Head of caudate nucleus (tissue), 42 donors: ENCODE measurements at regions not wholly inside any gene's neighbourhood (a gene's known extent, or its start where the extent isn't known, plus 50 kb on each side); places are given as distances from the start of the nearest gene placed in this dataset.

Experiments used
- DNase-seq, 42 donors: peaks; one replicate each; pipeline versions ENCODE4 v3.0.0 to v3.0.0-alpha.2; 2020 to 2021; ENCODE audit warnings: mixed read lengths in 7 of 42
- intact Hi-C: fragments of 100-400 bp; cut with DNase I; formaldehyde crosslinking; loops from one replicate; pipeline ENCODE4 v1.15.0; 2022

GRCh38 chr13:86684402-86684801, 885.2 kb upstream of the SLITRK6 start:
- DNase-seq = no peak
- intact Hi-C loops = no loop called here

GRCh38 chr13:86689911-86690310, 890.7 kb upstream of the SLITRK6 start:
- no peak for DNase-seq
- intact Hi-C loops = no loop called here

- intact Hi-C loops = no loop called here
Measured at GRCh38 chr13:86692291-86692690, 893.1 kb upstream of the SLITRK6 start.

GRCh38 chr13:86710013-86710412, 910.8 kb upstream of the SLITRK6 start:
- no peak for DNase-seq
- intact Hi-C loops = no loop called here

More at GRCh38 chr13:86692291-86692690, 893.1 kb upstream of the SLITRK6 start:
- no peak for DNase-seq

GRCh38 chr13:86710896-86711295, 911.7 kb upstream of the SLITRK6 start:
- intact Hi-C loops = no loop called here
- DNase-seq = no peak

GRCh38 chr13:86714495-86714894, 915.3 kb upstream of the SLITRK6 start:
- intact Hi-C loops = no loop called here
- DNase-seq = no peak

GRCh38 chr13:86725105-86725504, 925.9 kb upstream of the SLITRK6 start:
- DNase-seq = no peak
- intact Hi-C loops = no loop called here

GRCh38 chr13:86729206-86729605, 930.0 kb upstream of the SLITRK6 start:
- no peak for DNase-seq
- intact Hi-C loops = no loop called here

GRCh38 chr13:86731987-86732386, 932.8 kb upstream of the SLITRK6 start:
- no peak for DNase-seq
- intact Hi-C loops = no loop called here

- intact Hi-C loops = no loop called here
- DNase-seq = no peak
Measured at GRCh38 chr13:86737334-86737932, 933.7 kb upstream of the SLITRK5 start.

- DNase-seq = no peak
- intact Hi-C loops = no loop called here
Measured at GRCh38 chr13:86741762-86742285, 929.3 kb upstream of the SLITRK5 start.

- no peak for DNase-seq
- intact Hi-C loops = no loop called here
Measured at GRCh38 chr13:86757236-86757978, 913.8 kb upstream of the SLITRK5 start.

- no peak for DNase-seq
- intact Hi-C loops = no loop called here
Measured at GRCh38 chr13:86758116-86758515, 913.1 kb upstream of the SLITRK5 start.

- intact Hi-C loops = no loop called here
- no peak for DNase-seq
Measured at GRCh38 chr13:86760620-86761019, 910.6 kb upstream of the SLITRK5 start.

- no peak for DNase-seq
- intact Hi-C loops = no loop called here
Measured at GRCh38 chr13:86765462-86765861, 905.7 kb upstream of the SLITRK5 start.

GRCh38 chr13:86788616-86789015, 882.6 kb upstream of the SLITRK5 start:
- intact Hi-C loops = no loop called here
- DNase-seq = no peak

- intact Hi-C loops = no loop called here
Measured at GRCh38 chr13:86792153-86792651, 879.0 kb upstream of the SLITRK5 start.

GRCh38 chr13:86795858-86796257, 875.3 kb upstream of the SLITRK5 start:
- DNase-seq = no peak
- intact Hi-C loops = no loop called here

More at GRCh38 chr13:86792153-86792651, 879.0 kb upstream of the SLITRK5 start:
- no peak for DNase-seq

GRCh38 chr13:86810361-86810760, 860.8 kb upstream of the SLITRK5 start:
- intact Hi-C loops = no loop called here
- DNase-seq = no peak

GRCh38 chr13:86813198-86813597, 858.0 kb upstream of the SLITRK5 start:
- DNase-seq = no peak
- intact Hi-C loops = no loop called here

- intact Hi-C loops = no loop called here
- no peak for DNase-seq
Measured at GRCh38 chr13:86825410-86825809, 845.8 kb upstream of the SLITRK5 start.
